GM21825 (cell line): ENCODE measurements at regions not wholly inside any gene's neighbourhood (a gene's known extent, or its start where the extent isn't known, plus 50 kb on each side); places are given as distances from the start of the nearest gene placed in this dataset.

Experiments
- ATAC-seq: cut with Tn5 transposase; IDR thresholded peaks from one replicate; pipeline ENCODE4 v1.9.1; 2021; ENCODE audit warnings: mild to moderate bottlenecking, moderate library complexity; ENCODE audit not compliant: unreplicated experiment

DNA sequence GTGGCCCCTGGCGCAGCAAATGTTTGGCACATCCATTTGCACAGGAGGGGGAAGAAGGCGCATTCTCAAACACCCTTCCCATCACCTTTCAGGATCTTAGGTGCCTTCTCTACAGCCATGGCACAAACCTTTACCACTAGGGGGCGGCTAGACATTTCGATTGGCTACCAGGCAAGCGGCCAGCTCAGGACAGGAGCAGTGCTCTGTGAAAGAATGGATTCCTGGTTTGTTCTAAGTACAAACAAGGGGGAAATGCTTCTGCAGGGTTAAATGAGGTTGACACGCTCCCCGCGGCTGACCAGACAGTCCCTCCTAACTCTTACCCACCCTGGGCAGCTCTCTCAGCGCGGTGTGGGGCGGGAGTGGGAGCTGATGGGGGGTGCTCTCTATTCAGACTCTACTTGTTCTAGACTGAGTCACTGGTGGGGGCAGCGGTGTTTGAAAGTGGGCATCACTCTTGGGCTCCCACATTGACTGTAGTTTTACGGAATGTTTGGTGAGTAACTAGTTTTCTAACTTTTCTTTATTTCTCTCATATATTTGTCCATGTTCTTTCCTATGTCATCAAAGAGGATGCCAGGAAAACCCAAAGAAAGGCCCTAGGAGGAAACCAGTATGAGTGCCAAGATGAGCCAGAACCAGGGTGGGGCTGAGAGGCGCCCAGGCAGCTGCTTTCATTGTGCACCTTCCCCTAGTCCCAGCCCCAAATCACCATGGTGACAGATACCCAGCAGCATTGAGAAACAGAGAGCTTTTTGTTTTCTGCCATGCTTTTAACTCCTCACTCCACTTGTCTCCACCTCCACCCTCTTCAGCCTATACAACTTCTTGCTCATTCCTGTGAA lies 61.4 kb upstream of the GPR158 start:
- ATAC-seq = no peak

DNA sequence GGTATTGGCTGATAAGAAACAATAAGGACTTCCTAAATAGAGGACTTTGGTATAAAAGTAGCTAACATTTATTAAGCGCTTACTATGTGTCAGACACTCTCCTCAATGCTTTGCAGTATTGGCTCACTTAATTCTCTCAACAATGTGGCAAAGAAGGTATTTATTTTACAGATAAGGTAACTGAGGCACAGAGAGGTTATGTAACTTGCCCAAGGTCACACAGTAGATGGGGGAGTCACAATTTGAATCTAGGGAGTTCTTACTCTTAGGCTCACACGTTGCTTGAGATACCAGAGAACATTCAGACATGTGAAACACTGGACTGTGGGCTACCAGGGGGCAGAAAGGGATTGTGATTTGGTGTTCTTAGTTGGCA lies 60.8 kb upstream of the GPR158 start:
- ATAC-seq = no peak

DNA sequence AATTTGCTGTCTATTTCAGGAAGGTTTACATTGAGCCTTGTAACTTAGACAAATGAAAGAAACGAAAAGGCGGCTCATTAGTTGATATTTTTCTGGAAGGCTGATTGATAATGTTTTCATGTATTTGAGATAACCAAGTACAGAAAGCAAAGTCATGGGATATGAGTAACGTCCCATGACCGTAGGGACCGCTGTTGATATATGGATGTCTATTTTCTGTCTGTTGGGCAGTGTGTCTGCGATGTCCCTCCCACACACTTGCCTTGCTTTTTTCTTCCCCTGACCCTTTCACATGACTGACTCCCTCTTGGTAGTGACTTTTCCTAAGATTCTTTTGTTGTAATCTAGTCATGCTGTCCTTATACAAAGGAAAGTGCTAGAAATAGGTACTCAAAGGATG lies 57.0 kb upstream of the GPR158 start:
- no peak for ATAC-seq

DNA sequence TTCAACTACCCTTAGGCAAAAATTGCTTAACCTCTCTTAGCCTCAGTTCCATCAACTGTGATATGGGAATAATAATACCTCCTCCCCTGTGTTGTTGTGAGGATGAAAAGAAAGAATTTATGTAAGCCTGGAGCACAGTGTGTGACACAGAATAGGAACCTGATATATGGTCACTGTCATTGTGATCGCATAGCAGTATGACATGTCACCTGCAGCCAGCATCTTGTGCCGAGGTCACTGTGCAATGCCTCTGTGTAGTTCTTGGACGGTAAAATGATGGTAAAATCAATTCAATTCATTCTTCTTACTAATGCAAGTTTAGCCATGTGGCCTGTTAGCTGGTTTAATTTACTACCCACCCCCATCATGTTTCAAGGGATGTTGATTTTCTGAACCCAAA lies 54.6 kb upstream of the GPR158 start:
- ATAC-seq = no peak
